ENCODE measurements at regions not wholly inside any gene's neighbourhood (a gene's known extent, or its start where the extent isn't known, plus 50 kb on each side); places are given as distances from the start of the nearest gene placed in this dataset.

DNA sequence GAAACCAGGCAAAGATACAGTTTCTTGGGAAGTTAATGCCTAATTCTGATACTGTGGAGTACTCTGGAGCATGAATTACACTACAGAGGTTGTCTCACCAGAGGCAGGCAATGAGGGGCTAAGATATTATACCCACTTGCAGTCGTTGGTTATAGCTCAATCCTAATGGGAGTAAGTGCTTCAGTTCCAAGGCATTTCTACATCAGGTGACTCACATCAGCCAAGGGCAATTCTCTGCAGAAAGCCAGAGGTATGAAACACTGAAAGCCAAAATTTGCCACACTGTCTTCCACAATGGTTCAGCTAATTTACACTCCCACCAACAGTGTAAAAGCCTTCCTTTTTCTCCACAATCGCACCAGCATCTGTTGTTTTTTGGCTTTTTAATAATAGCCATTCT is 174.0 kb upstream of the IL15 start:
- no peaks in the 10 kb centered on the region for H3K36me3 ChIP-seq (ENCODE audit: control insufficient read depth, low read length)

DNA sequence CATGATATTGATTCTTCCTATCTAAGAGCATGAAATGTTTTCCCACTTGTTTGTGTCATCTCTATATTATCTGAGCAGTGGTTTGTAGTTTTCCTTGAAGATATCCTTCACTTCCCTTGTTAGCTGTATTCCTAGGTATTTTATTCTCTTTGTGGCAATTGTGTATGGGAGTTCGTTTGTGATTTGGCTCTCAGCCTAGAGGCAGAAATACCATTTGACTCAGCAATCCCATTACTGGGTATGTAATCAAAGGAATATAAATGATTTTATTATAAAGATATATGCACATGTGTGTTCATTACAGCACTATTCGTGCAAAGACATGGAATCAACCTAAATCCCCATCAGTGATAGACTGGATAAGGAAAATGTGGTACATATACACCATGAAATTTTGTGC is 172.7 kb upstream of the IL15 start:
- TF ChIP-seq, protein P1, sequence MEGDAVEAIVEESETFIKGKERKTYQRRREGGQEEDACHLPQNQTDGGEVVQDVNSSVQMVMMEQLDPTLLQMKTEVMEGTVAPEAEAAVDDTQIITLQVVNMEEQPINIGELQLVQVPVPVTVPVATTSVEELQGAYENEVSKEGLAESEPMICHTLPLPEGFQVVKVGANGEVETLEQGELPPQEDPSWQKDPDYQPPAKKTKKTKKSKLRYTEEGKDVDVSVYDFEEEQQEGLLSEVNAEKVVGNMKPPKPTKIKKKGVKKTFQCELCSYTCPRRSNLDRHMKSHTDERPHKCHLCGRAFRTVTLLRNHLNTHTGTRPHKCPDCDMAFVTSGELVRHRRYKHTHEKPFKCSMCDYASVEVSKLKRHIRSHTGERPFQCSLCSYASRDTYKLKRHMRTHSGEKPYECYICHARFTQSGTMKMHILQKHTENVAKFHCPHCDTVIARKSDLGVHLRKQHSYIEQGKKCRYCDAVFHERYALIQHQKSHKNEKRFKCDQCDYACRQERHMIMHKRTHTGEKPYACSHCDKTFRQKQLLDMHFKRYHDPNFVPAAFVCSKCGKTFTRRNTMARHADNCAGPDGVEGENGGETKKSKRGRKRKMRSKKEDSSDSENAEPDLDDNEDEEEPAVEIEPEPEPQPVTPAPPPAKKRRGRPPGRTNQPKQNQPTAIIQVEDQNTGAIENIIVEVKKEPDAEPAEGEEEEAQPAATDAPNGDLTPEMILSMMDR (IDR thresholded peaks at IDR 0.05; ENCODE audit: low read depth, low read length, poor library complexity, severe bottlenecking) = no peak
- TF ChIP-seq EZH2phosphoT487 (IDR thresholded peaks at IDR 0.05; ENCODE audit: borderline replicate concordance, low read length) = no peak
- Histone ChIP-seq H3K4me2 (ENCODE audit: low read length) (no peak overlapping the region), H3K79me2 (ENCODE audit: control insufficient read depth, low read length) (no peaks in the 10 kb centered on the region), H3K27ac (ENCODE audit: low read depth, low read length) (no peak overlapping the region), H3K4me1 (ENCODE audit: control insufficient read depth, low read length) (no peaks in the 10 kb centered on the region), H3F3A (ENCODE audit: control insufficient read depth, insufficient read depth) (no peaks in the 10 kb centered on the region), H3K36me3 (ENCODE audit: control insufficient read depth, low read length) (no peaks in the 10 kb centered on the region), H3K27me3 (ENCODE audit: control insufficient read depth, low read length) (no peaks in the 10 kb centered on the region), H3K9me2 (replicated peaks; ENCODE audit: control insufficient read depth, low read length) (no peaks in the 10 kb centered on the region), H4K20me1 (ENCODE audit: control insufficient read depth, insufficient read depth, low read depth, low read length) (no peaks in the 10 kb centered on the region), H3K4me3 (ENCODE audit: low read length) (no peak overlapping the region), H3K9me3 (ENCODE audit: control insufficient read depth, insufficient read depth, low read length) (no peaks in the 10 kb centered on the region)

More for the DNA sequence above, 174.0 kb upstream of the IL15 start:
- Histone ChIP-seq H3K9me2 (replicated peaks; ENCODE audit: control insufficient read depth, low read length) (no peaks in the 10 kb centered on the region), H3K4me1 (ENCODE audit: control insufficient read depth, low read length) (no peaks in the 10 kb centered on the region), H3K27me3 (ENCODE audit: control insufficient read depth, low read length) (no peaks in the 10 kb centered on the region), H3K9me3 (ENCODE audit: control insufficient read depth, insufficient read depth, low read length) (no peaks in the 10 kb centered on the region), H3K4me3 (ENCODE audit: low read length) (no peak overlapping the region), H3K79me2 (ENCODE audit: control insufficient read depth, low read length) (no peaks in the 10 kb centered on the region), H3F3A (ENCODE audit: control insufficient read depth, insufficient read depth) (no peaks in the 10 kb centered on the region), H3K27ac (ENCODE audit: low read depth, low read length) (no peak overlapping the region), H3K4me2 (ENCODE audit: low read length) (no peak overlapping the region), H4K20me1 (ENCODE audit: control insufficient read depth, insufficient read depth, low read depth, low read length) (no peaks in the 10 kb centered on the region)
- TF ChIP-seq, protein P1 (IDR thresholded peaks at IDR 0.05; ENCODE audit: low read depth, low read length, poor library complexity, severe bottlenecking) = no peak
- no peak for TF ChIP-seq EZH2phosphoT487 (IDR thresholded peaks at IDR 0.05; ENCODE audit: borderline replicate concordance, low read length)

DNA sequence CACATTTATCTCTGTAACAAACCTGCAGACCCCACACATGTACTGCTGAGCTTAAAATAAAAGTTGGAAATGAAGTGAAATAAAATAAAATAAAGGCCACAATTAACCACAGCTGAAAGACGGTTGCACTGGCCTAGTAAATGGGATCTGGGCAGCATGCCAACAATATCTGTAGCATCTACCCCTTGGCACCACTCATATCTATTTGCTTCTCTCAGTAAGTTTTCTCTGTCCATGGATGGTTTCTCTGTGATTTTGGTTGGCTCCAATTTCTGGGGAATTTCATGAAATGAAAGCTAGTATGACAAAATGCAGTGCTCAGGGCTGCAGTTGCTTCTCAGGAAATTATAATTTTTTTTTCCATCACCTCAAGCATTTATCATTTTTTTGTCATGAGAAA is 172.0 kb upstream of the IL15 start:
- no peaks in the 10 kb centered on the region for H3K79me2 ChIP-seq (ENCODE audit: control insufficient read depth, low read length)
- H3K4me2 ChIP-seq (ENCODE audit: low read length) = no peak overlapping the region
- H3K27ac ChIP-seq (ENCODE audit: low read depth, low read length) = no peak overlapping the region
- no peaks in the 10 kb centered on the region for H3K9me2 ChIP-seq (replicated peaks; ENCODE audit: control insufficient read depth, low read length)
- H4K20me1 ChIP-seq (ENCODE audit: control insufficient read depth, insufficient read depth, low read depth, low read length) = no peaks in the 10 kb centered on the region
- H3F3A ChIP-seq (ENCODE audit: control insufficient read depth, insufficient read depth) = no peaks in the 10 kb centered on the region
- no peaks in the 10 kb centered on the region for H3K36me3 ChIP-seq (ENCODE audit: control insufficient read depth, low read length)
- H3K9me3 ChIP-seq (ENCODE audit: control insufficient read depth, insufficient read depth, low read length) = no peaks in the 10 kb centered on the region
- H3K4me1 ChIP-seq (ENCODE audit: control insufficient read depth, low read length) = no peaks in the 10 kb centered on the region
- H3K27me3 ChIP-seq (ENCODE audit: control insufficient read depth, low read length) = no peaks in the 10 kb centered on the region
- no peak overlapping the region for H3K4me3 ChIP-seq (ENCODE audit: low read length)
- no peak for TF ChIP-seq EZH2phosphoT487 (IDR thresholded peaks at IDR 0.05; ENCODE audit: borderline replicate concordance, low read length)
- TF ChIP-seq, protein P1 (IDR thresholded peaks at IDR 0.05; ENCODE audit: low read depth, low read length, poor library complexity, severe bottlenecking) = no peak

DNA sequence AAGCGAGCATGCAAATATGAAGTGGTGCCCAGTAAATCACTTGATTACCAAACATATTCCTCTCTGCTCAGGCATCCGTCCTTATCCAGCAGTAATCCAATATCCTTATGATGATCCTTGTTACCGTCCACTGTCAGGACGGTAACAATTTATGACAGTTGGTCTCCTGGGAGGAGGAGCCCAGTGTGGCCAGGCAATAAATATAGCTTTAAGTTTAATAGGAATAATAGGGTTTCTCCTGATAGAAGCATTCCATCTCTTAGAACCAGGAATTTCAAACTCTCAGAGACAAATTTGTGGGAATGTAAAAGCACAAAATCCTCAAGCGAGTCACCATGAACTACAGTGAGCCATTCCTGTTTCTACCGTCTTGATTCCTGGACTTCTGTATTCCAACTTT is 171.2 kb upstream of the IL15 start:
- Histone ChIP-seq H3K36me3 (ENCODE audit: control insufficient read depth, low read length) (no peaks in the 10 kb centered on the region), H3K27me3 (ENCODE audit: control insufficient read depth, low read length) (no peaks in the 10 kb centered on the region), H3K27ac (ENCODE audit: low read depth, low read length) (no peak overlapping the region), H3K4me1 (ENCODE audit: control insufficient read depth, low read length) (no peaks in the 10 kb centered on the region), H3F3A (ENCODE audit: control insufficient read depth, insufficient read depth) (no peaks in the 10 kb centered on the region), H3K79me2 (ENCODE audit: control insufficient read depth, low read length) (no peaks in the 10 kb centered on the region), H4K20me1 (ENCODE audit: control insufficient read depth, insufficient read depth, low read depth, low read length) (no peaks in the 10 kb centered on the region), H3K9me3 (ENCODE audit: control insufficient read depth, insufficient read depth, low read length) (no peaks in the 10 kb centered on the region), H3K4me3 (ENCODE audit: low read length) (no peak overlapping the region), H3K9me2 (replicated peaks; ENCODE audit: control insufficient read depth, low read length) (no peaks in the 10 kb centered on the region), H3K4me2 (ENCODE audit: low read length) (no peak overlapping the region)
- TF ChIP-seq EZH2phosphoT487 (IDR thresholded peaks at IDR 0.05; ENCODE audit: borderline replicate concordance, low read length) = no peak
- TF ChIP-seq, protein P1 (IDR thresholded peaks at IDR 0.05; ENCODE audit: low read depth, low read length, poor library complexity, severe bottlenecking) = no peak
